HEK293T (cell line): ENCODE measurements at regions not wholly inside any gene's neighbourhood (a gene's known extent, or its start where the extent isn't known, plus 50 kb on each side); places are given as distances from the start of the nearest gene placed in this dataset.

Experiments used
- BHLHE40 ChIP-seq: fragments of 450-650 bp; IDR thresholded peaks from 2 replicates; pipeline ENCODE4 v1.6.1; 2016; ENCODE audit warnings: mild to moderate bottlenecking, moderate library complexity, borderline replicate concordance
- CTBP1 ChIP-seq: fragments of 450-650 bp; IDR thresholded peaks from 2 replicates; pipeline ENCODE4 v1.6.1; 2016; ENCODE audit warnings: borderline replicate concordance
- FOXA1 ChIP-seq: fragments of 450-650 bp; IDR thresholded peaks from 2 replicates; pipeline ENCODE4 v1.6.1; 2016; ENCODE audit warnings: mild to moderate bottlenecking
- HDGF ChIP-seq: fragments of 450-650 bp; IDR thresholded peaks from 2 replicates; pipeline ENCODE4 v1.6.1; 2017; ENCODE audit warnings: antibody characterized with exemption, borderline replicate concordance
- NFRKB ChIP-seq: fragments of 450-650 bp; IDR thresholded peaks from 2 replicates; pipeline ENCODE4 v1.6.1; 2016; ENCODE audit warnings: mild to moderate bottlenecking, moderate library complexity
- SP1 ChIP-seq: fragments of 450-650 bp; IDR thresholded peaks from 2 replicates; pipeline ENCODE4 v1.6.1; 2017
- SUZ12 ChIP-seq: fragments of 450-650 bp; IDR thresholded peaks from 2 replicates; pipeline ENCODE4 v1.6.1; 2016; ENCODE audit warnings: mild to moderate bottlenecking
- TARDBP ChIP-seq: fragments of 450-650 bp; IDR thresholded peaks from 2 replicates; pipeline ENCODE4 v1.6.1; 2016

- TF ChIP-seq SUZ12 (no peak), NFRKB (no peak), TARDBP (no peak), BHLHE40 (no peak), CTBP1 (no peak), SP1 (no peak), FOXA1 (no peak), HDGF (no peak)
These were observed 550.0 kb downstream of the RAPGEF2 start for GRCh38 chr4:159652871-159653270.
